HG03095 (cell line): ENCODE measurements at regions not wholly inside any gene's neighbourhood (a gene's known extent, or its start where the extent isn't known, plus 50 kb on each side); places are given as distances from the start of the nearest gene placed in this dataset.
"Not testable (repeated sequence)": the region's sequence is repeated elsewhere in the genome, so short reads cannot be mapped to it uniquely, and the experiment has no call there.

Source experiments
- ATAC-seq: cut with Tn5 transposase; IDR thresholded peaks from one replicate; pipeline ENCODE4 v1.9.1; 2021; ENCODE audit warnings: moderate library complexity; ENCODE audit not compliant: unreplicated experiment

DNA sequence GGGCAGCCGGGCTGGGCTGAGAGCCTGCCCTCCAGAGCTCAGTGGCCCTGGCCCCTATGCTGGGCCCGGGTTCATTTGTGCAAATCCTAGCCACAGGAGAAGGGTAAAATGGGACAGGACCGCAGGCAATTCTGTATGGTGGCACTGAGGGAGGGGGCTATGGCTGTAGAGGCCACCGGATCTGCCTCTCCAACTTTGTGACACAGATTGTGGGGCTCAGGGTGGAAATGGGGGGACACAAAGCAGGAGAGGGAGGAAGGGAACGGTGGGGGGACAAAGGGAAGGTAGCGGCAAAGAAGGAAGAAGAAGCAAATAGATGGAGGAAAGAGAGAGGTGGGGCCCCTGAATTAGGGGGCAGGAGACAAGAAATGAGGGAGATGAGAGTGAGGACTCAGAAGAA, 201.1 kb downstream of the SMAD2 start:
- no peak for ATAC-seq

DNA sequence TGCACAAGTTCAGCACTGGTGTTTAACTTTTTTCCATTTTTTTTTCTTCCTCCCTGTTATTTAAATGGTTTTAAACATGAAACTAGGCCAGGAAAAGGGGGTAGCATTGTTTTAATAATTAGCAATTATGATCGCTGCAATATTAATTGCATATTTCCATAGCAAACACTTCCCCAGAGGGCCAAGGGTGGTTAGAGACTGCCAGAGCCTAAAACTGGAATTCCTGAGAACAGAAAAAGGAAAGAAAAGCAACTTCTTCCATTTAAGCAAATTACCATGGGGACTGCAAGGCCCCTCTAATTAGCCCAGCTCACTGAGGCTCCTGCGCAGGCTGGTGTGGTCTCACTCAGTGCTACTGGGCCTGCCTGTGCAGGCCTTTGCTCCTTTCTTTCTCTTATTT, 201.5 kb downstream of the SMAD2 start:
- no peak for ATAC-seq

DNA sequence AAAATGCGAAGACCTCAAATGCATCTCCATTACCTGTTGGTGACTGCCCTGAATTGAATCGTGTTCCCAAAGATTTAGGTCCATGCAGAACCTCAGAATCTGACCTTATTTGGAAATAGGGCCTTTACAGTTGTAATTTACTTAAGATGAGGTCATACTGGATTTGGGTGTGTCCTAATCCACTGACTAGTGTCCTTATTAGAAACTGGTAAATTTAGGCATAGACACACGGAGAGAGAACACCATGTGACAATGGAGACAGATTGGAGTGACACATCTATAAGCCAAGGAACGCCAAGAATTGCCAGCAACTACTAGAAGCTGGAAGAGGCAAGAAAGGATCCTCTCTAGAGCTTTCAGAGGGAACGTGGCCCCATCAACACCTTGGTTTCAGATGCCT, 203.1 kb downstream of the SMAD2 start:
- no peak for ATAC-seq

DNA sequence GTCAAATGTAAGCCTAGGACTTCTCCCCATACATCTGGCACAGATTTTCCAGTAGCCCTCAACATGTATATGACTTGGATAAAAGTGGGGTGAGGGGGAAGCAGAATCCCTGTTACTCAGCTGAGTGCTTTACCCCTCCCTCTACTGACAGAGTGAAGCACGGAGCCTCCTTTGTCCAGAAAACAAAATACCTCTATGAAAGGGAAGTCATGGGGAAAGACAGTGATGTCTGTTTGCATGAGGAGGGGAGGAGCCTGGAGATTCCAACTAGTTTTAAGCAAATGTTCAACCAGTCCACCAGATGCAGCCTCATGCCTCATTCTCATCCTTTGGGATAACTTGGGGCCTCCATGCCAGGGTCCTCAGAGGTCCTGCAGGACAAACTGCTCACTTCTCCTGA, 203.9 kb downstream of the SMAD2 start:
- no peak for ATAC-seq

DNA sequence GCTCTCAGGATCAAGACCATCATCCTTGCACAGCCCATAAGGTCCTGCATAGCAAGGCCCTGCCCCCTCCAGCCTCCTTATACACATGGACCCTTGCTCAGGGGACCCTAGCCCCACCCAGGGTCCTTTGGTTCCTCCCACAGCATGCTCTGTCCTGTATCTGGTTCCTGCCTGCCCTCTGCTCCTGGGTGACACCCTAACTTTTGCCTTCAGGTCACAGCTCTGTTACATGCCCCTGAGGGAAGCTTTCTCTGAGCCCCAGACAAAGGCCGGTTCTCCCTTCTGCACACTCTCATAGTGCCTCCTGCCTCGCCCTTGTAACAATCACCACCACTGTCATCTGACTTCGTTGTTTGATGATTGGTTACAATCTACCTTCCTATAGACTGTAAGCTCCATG, 204.8 kb downstream of the SMAD2 start:
- no peak for ATAC-seq

DNA sequence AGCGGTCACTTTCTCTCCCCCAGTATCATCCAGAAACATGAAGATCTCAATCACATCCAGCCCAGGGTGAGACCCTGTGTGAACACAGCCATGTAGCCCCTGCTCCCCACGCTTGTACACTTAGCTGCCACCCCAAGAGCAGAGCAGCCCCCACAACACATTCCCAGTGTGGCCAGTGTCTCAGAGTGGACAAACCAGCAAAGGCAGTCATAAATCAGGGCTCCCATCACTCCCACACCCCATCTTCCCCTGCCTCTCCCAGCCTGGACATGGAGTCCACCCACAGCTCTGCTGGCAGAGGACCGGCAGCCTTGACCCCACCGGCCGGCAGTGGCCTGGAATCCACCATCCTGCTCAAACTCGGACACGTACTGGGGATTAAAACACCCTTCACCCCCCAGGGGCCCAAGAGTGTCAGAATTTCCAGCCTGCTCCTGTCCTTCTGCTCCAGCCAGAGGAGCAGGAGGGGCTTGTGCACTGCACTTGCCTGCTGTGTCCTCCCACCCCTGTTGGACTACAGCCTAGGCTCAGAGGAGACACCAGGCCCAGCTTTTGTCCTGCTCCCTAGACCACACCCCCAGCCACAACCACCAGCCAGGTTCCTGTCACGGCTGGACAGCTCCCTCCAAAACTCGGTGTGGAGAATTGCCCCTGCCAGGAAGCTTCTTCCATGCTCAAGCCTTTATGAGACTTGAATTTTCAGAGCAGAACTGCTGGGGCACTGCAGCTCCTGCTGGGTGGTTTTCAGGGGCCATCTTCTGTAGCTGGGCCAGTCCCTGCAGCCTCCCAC, 206.1 kb downstream of the SMAD2 start:
- no peak for ATAC-seq

DNA sequence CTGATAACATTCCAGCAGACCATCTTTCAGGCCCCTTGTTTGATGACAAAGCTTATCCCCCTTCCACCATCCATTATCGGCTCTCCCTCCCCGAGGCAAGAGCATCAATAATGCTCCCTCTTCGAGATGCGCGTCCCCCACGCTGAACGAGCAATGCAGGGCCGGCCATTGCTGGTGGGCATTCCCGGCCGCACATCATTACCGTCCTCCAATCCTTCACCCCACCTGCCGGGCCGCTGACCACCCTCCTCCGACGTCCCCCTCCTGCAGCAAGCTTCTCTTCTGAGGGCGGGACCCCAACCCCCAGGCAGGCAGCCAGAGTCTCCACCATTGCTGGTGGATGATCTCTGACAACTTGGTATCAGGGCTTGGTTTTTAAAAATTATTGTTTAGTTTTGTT, 208.6 kb downstream of the SMAD2 start:
- no peak for ATAC-seq

DNA sequence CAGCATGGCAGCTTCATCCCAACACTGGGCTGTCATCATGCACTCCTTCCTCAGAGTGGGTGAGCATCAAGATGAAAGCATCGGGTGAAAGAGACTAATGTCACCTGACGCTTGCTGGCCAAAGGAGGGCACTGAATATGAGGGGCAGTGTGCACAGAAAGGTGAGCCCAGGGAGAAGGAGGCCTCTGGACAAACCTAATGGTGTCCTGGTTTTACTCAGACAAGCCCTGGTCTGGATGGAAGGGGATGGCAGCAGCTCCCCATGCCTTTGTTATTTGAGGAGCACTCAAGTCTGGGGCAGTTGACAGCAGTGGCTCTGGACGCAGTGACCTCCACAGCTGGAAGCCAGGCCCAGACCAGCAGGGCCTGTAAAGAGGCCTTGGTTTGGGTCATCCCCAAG, 209.7 kb downstream of the SMAD2 start:
- ATAC-seq, result no peak

DNA sequence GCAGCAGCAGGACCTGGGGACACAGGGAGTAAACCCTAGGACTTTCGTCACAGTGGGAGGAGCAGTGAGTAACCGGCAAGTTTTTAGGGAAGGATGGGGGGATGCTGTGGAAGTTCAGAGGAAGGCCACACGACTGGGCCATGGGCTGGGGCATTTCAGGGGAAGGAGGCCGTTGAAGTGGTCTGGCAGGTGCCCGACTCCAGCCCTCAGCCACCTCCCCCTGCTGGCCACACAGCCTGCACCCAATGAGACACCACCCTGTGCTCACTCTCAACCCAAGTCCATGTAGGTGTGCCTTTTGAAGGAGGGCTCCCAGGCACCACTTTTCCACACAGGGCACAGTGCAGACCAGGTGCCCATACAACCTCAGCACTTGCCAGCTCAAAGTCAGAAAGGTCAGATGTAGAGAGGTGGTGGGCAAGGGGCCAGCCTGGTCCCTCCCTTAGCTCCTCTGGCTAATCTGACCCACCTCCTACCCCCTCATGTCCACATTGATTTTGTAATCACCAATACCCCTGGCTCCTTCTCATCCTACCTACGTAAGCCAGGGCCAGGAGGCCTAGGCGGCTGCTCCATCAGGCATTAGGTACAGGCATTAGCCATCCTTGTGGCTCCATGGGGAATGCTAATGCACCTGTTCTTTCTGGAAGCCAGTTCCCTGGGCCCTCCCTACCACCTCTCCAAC, 211.2 kb downstream of the SMAD2 start:
- no peak for ATAC-seq

DNA sequence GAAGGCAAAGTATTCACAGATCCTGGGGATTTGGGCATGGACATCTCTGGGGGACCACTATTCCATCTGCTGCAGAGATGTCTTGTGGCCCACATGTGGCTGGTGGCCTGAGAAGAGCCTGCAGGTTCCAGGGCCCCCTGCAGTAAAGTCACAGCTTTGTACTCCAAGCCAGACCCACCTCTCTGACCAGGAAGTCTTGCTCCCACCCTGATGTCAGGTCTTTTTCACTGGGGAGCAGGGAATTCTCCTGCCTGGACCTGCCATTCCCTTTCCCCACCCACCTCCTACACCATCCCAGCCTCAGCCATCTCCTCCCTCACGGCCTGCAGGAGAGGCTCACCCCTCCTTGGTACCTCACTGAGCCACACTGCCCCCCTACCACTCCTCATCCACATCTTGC, 211.8 kb downstream of the SMAD2 start:
- no peak for ATAC-seq

DNA sequence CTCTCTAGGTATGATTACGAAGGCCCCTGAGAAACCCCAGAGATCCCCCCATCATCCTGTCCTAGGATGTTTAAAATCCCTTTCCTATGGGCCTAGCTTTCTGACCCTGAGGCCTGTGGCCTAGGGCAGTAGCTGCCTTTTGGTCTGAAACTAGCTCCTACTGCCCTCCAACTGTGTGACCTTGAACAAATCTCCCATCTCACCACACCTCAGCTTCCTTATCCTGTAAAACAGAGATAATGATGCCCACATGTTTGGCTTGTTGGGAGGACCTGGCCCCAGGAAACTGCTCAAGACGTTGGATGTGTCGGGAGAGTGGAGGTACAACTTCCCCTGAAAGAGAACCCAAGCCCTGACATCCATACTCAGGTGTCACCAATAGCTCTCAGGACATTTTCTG, 213.2 kb downstream of the SMAD2 start:
- ATAC-seq, result no peak

DNA sequence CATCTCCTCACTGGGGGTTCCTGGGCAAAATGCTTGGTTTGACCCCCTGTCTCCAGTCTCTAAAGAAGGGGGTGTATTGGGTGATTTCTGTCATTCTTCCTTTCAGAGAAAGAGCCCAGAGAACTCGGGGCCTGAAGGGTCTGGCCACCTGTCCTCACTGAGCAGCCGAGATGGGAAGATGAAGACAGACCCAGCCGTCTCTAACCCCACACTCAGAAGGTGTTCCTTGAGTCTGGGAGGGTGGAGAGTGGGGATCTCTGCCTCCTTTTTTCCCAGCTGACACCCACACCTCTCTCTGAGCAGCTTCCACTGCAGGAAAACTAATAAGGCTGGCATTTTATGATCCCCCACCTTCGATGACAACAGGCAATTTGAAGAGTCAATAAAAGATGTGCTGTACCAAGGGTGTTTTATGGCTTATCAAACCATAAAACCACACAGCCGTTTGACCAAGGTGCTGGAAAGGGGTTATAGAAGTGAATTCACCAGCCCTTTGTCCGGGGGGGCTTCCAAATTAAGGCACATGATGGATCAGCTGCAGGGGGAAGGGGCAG, 213.8 kb downstream of the SMAD2 start:
- ATAC-seq, result no peak

DNA sequence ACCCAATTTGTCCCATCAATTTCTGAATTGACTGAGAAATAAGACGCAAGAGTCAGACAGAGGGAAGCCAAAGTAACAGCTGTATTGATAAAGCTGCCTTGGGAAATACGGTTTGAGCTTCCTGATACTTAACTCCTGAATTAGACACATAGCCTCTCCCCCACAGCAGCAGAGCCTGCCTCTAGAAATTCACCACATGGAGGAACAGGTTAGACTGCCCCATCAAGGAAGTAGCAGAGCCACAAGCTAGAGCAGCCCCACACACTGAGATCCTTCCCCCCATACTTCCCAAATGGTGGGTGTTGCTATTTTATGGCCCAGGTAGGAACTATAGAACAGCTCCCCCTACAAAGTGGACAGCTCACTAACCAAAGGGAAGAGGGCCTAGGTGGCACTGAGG, 220.0 kb downstream of the SMAD2 start:
- no peak for ATAC-seq

DNA sequence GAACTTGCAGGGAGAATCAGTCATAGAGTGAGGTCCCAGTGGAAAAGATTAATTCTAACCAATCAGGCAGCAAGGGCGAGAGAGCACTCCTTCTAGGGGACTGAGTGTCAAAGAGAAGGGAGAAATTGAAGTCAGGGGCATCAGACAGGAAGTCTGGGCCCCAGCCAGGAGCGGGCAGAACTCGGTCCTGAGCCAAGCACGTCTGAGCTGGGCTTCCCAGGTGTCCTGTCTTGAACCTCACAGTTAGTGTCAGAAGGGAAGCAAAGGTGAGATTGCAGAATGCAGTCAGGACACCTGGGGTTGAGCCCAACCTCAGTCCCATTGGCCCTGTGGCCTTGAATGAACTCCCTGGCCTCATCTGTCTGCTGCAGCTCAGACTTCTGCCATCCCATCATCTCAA, 220.9 kb downstream of the SMAD2 start:
- no peak for ATAC-seq

DNA sequence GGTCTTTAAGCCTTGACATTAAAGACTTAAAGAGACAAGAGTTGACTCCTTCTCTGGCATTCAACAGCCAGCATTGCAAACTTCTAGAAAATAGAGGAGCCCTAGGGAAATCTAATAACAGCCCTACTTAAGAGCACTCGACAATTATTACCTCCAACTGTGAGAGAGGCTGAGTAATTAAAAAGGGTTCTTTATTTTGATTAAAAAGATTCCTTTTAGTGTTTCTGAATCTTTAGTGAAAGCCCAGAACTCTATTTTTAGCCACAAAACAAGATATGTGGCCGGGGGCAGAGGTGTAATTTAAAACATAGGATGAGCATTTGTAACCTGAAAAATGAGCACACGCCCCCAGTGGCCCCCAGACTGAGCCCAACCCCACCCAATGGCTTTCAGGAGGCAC, 222.3 kb downstream of the SMAD2 start:
- ATAC-seq, result no peak

DNA sequence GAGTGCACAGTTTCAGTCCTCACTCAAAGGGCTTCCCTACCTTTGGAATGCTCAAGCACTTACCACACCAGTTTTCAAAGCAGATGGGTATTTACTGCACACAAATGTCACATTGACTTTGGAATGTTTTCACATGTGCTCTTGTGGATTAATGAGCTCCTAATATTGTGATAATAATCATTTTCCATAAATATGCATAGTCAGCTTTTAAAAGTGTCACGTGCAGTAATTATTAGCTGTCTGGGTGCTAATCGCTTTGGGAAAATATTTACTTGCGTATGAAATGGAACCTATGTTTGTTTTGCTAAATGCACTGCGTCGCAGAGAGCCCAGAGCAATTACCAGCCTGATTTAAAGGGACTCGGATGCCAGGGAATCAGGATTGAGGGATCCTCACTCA, 229.3 kb downstream of the SMAD2 start:
- ATAC-seq, result no peak

DNA sequence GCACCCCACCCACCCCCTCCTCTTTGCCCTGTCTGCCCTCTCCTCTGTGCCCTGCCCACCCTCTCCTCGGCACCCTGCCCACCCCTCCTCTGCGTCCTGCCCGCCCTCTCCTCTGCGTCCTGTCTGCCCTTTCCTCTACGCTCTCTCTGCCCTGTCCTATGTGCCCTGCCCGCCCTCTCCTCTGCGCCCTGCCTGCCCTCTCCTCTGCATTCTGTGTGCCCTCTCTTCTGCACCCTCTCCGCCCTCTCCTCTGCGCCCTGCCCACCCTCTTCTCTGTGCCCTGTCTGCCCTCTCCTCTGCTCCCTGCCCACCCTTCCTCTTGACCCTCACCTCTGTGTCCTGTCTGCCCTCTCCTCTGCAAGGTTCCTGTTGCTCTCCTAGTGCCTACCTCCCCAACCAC, 233.6 kb downstream of the SMAD2 start:
- no peak for ATAC-seq

DNA sequence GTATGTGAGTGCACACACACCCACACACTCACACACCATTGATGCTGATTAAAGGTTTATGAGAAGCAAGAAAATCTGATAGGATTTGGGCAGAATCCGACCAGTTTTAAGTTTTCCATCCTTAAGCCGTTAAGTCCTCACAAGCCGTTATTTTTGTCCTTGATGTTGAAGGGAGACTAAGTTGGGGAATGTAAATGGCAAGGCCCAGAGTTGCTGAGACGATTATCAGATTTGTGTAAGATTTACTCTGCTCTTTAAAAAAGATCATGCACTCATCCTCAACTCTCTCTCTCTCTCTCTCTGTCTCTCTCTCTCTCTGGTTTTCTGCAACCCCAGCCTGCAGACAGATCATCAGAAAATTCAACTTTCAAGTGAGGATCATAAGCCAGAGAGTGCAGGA, 238.8 kb downstream of the SMAD2 start:
- ATAC-seq, result no peak

DNA sequence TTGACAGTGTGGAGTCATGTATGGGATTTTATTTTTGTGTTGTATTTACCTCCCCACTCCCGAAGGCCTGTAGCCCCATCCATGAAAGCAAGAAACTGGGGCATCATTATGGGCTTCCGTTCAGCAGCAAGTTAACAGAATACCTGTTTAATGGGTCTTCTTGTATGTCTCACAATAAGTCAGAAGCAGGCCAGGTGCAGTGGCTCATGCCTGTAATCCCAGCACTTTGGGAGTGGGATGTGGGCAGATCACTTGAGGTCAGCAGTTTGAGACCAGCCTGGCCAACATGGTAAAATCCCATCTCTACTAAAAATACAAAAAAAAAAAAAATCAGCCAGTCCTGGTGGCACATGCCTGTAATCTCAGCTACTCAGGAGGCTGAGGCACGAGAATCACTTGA, 239.7 kb downstream of the SMAD2 start:
- not testable (repeated sequence) for ATAC-seq

DNA sequence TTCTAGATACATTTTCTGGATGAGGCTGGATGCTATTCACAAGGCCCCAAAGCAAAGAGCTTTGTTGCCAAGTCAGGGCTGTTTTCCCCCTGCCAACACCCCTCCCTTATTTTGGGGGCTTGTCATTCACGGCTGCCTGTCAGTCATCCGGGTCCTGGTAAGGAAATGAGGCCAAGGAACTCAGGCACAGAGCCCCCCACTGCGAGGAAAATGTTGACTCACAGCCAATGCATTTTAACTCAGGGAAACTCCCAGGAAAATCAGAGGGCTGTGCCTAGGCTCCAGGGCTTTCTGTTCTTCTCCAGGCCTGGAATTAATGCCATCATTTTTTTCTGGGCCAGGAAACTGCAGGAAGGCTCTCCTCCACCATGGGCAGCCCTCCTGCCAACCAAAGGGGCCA, 241.1 kb downstream of the SMAD2 start:
- ATAC-seq, result no peak

DNA sequence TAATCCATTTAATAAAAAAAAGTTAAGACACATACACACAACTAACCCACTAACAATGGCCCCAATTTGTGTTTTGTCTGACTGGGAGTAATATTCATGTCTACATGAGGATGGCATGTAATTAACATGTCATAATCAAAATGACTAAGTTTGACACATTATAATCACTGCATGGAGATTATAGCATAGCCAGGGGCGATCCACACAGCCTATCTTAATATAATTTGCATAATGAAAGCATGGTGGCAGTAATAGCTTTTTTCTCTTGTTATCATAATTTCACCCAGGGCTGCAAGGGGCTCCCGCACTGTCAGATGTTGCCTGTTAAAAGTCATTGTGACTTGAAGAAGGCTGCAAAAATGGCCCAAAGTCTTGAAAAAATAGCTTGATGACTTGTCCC, 243.7 kb downstream of the SMAD2 start:
- no peak for ATAC-seq

DNA sequence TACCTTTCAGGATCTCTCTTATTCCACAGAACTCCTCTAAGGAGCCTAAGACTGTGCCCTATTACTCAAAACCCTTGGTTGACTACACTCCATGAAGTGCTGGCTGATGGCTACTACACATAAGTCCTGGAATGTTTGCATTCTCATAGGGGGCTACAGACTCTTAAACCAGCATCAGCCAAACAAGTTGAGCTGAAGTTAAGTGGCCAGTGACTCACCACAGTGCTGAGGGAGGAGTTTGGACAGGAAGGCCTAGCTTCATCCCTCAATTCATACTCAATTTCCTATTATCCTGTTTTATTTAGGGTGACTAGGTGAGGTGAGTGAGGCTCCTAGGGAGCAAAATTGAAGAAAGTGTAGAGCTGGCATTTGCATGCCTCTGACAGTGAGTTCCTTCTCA, 246.7 kb downstream of the SMAD2 start:
- ATAC-seq, result no peak
